HEK293T (cell line): ENCODE measurements at regions not wholly inside any gene's neighbourhood (a gene's known extent, or its start where the extent isn't known, plus 50 kb on each side); places are given as distances from the start of the nearest gene placed in this dataset.

Experiments used
- CTCF ChIA-PET: fragments of 350-600 bp; formaldehyde crosslinking; extraction: SDS; loops from one replicate; lab custom pipeline; 2021; ENCODE audit warnings: antibody characterized with exemption, inconsistent platforms; lab: Yijun Ruan, JAX
- POLR2A ChIA-PET: fragments of 350-600 bp; formaldehyde crosslinking; extraction: SDS; loops from one replicate; lab custom pipeline; 2020; ENCODE audit warnings: antibody characterized with exemption, inconsistent platforms; lab: Yijun Ruan, JAX
- DNase-seq: peaks from one replicate; pipeline ENCODE4 v3.0.0; 2012; ENCODE audit warnings: mixed read lengths; ENCODE audit errors: extremely low spot score
- ARNT ChIP-seq: fragments of 450-650 bp; IDR thresholded peaks from 2 replicates; pipeline ENCODE4 v1.6.1; 2017; ENCODE audit warnings: mild to moderate bottlenecking
- BHLHE40 ChIP-seq: fragments of 450-650 bp; IDR thresholded peaks from 2 replicates; pipeline ENCODE4 v1.6.1; 2016; ENCODE audit warnings: mild to moderate bottlenecking, moderate library complexity, borderline replicate concordance
- CTBP1 ChIP-seq: fragments of 450-650 bp; IDR thresholded peaks from 2 replicates; pipeline ENCODE4 v1.6.1; 2016; ENCODE audit warnings: borderline replicate concordance
- ELF4 ChIP-seq: fragments of 450-650 bp; IDR thresholded peaks from 2 replicates; pipeline ENCODE4 v1.6.1; 2017; ENCODE audit warnings: antibody characterized with exemption
- FOXA1 ChIP-seq: fragments of 450-650 bp; IDR thresholded peaks from 2 replicates; pipeline ENCODE4 v1.6.1; 2016; ENCODE audit warnings: mild to moderate bottlenecking
- FOXK2 ChIP-seq: fragments of 450-650 bp; IDR thresholded peaks from 2 replicates; pipeline ENCODE4 v1.6.1; 2016; ENCODE audit warnings: mild to moderate bottlenecking
- FOXM1 ChIP-seq: fragments of 450-650 bp; IDR thresholded peaks from 2 replicates; pipeline ENCODE4 v1.6.1; 2017; ENCODE audit warnings: mild to moderate bottlenecking, borderline replicate concordance
- HDGF ChIP-seq: fragments of 450-650 bp; IDR thresholded peaks from 2 replicates; pipeline ENCODE4 v1.6.1; 2017; ENCODE audit warnings: antibody characterized with exemption, borderline replicate concordance
- L3MBTL2 ChIP-seq: fragments of 450-650 bp; conservative IDR thresholded peaks from 2 replicates; pipeline ENCODE4 v1.6.1; 2016; ENCODE audit warnings: mild to moderate bottlenecking
- LEF1 ChIP-seq: fragments of 450-650 bp; IDR thresholded peaks from 2 replicates; pipeline ENCODE4 v1.6.1; 2017; ENCODE audit warnings: mild to moderate bottlenecking, borderline replicate concordance
- NFRKB ChIP-seq: fragments of 450-650 bp; IDR thresholded peaks from 2 replicates; pipeline ENCODE4 v1.6.1; 2016; ENCODE audit warnings: mild to moderate bottlenecking, moderate library complexity
- SP1 ChIP-seq: fragments of 450-650 bp; IDR thresholded peaks from 2 replicates; pipeline ENCODE4 v1.6.1; 2017
- SUZ12 ChIP-seq: fragments of 450-650 bp; IDR thresholded peaks from 2 replicates; pipeline ENCODE4 v1.6.1; 2016; ENCODE audit warnings: mild to moderate bottlenecking
- TARDBP ChIP-seq: fragments of 450-650 bp; IDR thresholded peaks from 2 replicates; pipeline ENCODE4 v1.6.1; 2016
- ZNF384 ChIP-seq: fragments of 450-650 bp; IDR thresholded peaks from 2 replicates; pipeline ENCODE4 v1.6.1; 2016
- TF ChIP-seq, protein P1 (sequence below): fragments of 450-650 bp; IDR thresholded peaks from 2 replicates; pipeline ENCODE4 v1.6.1; 2016

DNA sequence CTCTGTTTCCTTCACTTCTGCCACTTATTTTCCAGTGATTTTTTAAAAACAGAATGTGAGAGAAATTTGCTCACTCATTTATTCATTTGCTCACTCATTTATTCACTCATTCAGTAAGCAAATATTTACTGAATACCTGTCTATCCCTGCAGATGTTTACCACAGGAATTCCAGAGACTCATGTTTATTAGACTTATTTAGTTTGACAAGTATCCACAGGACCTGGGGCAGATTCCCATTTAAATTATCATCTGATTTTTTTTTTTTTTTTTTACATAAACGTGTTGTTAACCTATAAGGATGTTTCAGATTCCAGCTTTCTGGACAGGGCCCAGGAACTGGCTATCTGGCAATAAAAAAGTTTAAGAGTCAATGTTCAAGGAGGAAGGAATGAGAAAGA is 175.1 kb upstream of the ERBB4 start:
- TF ChIP-seq FOXM1 (no peak), ELF4 (no peak), NFRKB (no peak), FOXA1 (no peak), FOXK2 (no peak), HDGF (no peak), ARNT (no peak), SUZ12 (no peak), SP1 (no peak), L3MBTL2 (no peak), CTBP1 (no peak), TARDBP (no peak)
- POLR2A ChIA-PET, result no interaction called here
- no peak for DNase-seq
- CTCF ChIA-PET, result no interaction called here

DNA sequence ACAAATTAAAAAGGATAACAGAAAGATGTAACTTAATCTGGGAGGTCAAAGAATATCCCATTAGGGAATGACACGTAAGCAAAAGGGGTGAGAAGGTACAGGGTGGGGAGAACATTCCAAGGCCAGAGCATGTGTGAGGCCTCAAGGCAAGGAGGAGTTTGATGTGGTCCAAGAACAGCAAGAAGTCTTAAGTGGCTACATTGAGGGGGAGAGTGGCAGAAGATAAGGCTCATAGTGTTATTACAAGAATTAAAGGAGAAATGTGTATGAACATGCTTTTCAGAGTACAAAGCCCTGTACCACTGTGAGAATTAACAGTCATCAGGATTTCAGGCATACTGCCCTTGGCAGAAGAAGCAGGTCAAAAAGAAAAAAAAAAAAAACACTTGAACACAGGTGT is 174.4 kb upstream of the ERBB4 start:
- TF ChIP-seq TARDBP (no peak), ELF4 (no peak), FOXA1 (no peak), HDGF (no peak), FOXM1 (no peak), SUZ12 (no peak), BHLHE40 (no peak), SP1 (no peak), ARNT (no peak), FOXK2 (no peak), NFRKB (no peak), ZNF384 (no peak), L3MBTL2 (no peak), LEF1 (no peak), CTBP1 (no peak)
- TF ChIP-seq, protein P1, sequence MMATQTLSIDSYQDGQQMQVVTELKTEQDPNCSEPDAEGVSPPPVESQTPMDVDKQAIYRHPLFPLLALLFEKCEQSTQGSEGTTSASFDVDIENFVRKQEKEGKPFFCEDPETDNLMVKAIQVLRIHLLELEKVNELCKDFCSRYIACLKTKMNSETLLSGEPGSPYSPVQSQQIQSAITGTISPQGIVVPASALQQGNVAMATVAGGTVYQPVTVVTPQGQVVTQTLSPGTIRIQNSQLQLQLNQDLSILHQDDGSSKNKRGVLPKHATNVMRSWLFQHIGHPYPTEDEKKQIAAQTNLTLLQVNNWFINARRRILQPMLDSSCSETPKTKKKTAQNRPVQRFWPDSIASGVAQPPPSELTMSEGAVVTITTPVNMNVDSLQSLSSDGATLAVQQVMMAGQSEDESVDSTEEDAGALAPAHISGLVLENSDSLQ, result no peak
- ChIA-PET POLR2A (no interaction called here), CTCF (no interaction called here)
- DNase-seq, result no peak

DNA sequence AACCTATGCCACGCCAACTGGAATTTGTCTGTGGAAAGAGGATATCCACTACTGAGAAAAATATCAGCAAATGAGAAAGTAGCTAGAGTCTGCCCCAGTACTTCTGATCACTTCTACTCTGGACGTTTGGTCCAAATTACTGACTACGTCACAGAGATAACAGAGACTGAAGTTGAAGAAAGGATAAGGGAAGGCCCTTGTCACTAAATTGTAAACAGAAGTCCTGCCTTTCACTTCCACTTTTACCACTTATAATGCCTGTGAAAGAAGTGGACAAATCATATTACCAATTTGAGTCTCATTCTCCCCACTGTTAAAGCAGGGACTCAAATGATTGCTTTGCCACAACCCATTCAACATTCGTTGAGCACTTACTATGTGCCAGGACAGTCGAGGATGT is 173.9 kb upstream of the ERBB4 start:
- TF ChIP-seq ARNT (no peak), SUZ12 (no peak), L3MBTL2 (no peak), NFRKB (no peak)
- no peak for DNase-seq
- POLR2A ChIA-PET, result no interaction called here
- CTCF ChIA-PET, result no interaction called here

DNA sequence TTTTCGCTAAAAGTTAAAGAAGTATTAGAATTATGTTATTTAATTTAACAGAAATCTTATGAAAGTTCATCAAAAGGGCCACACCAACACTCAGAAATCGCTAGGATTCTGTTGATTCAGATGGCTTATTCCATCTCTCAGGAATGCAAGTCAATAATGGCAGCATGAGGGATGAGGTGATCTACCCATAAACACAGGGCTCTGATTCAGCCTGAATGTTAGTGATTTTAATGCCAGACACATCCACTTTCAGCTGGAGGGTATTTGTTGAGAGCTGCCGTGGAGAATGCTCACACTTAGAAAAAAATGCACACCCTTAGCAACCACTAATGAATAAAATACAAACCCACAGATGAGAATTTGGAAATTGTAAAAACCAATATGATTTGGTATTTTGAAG is 173.3 kb upstream of the ERBB4 start:
- ChIA-PET POLR2A (no interaction called here), CTCF (no interaction called here)
- no peak for DNase-seq
- no peak for TF ChIP-seq L3MBTL2
- no peak for TF ChIP-seq ELF4
- no peak for TF ChIP-seq CTBP1
- no peak for TF ChIP-seq SP1
- no peak for TF ChIP-seq HDGF
- TF ChIP-seq NFRKB, result no peak
- no peak for TF ChIP-seq ARNT
- TF ChIP-seq FOXA1, result no peak
- TF ChIP-seq ZNF384, result no peak
- no peak for TF ChIP-seq TARDBP
- no peak for TF ChIP-seq LEF1
- TF ChIP-seq, protein P1, result no peak
- no peak for TF ChIP-seq SUZ12
- no peak for TF ChIP-seq BHLHE40
- TF ChIP-seq FOXM1, result no peak
- no peak for TF ChIP-seq FOXK2

DNA sequence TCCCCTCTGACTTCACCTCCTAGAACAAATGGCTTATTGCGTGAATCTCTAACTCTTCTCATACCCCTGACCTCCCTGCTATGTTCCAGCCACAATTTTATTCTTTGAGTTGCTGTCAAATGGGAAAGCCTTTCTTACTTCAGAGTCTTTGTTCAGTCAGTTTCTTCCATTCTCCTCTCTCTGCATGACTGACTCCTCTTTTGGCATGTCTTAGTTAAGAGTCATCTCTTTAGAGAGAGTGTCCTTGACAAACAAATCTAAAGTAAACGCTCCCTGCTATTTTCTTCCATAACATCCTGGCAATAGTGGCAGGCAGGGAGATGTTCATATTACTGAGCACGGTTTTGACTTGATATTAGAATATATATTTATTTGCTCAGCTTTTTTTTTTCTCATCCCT is 170.7 kb upstream of the ERBB4 start:
- TF ChIP-seq CTBP1, result no peak
- TF ChIP-seq FOXM1, result no peak
- no peak for TF ChIP-seq SUZ12
- no peak for TF ChIP-seq HDGF
- no peak for TF ChIP-seq LEF1
- no peak for TF ChIP-seq ZNF384
- no peak for TF ChIP-seq NFRKB
- TF ChIP-seq L3MBTL2, result no peak
- TF ChIP-seq, protein P1, result no peak
- no peak for TF ChIP-seq BHLHE40
- TF ChIP-seq ARNT, result no peak
- TF ChIP-seq FOXK2, result no peak
- no peak for TF ChIP-seq TARDBP
- TF ChIP-seq SP1, result no peak
- TF ChIP-seq ELF4, result no peak
- TF ChIP-seq FOXA1, result no peak
- no peak for DNase-seq
- ChIA-PET POLR2A (no interaction called here), CTCF (no interaction called here)

DNA sequence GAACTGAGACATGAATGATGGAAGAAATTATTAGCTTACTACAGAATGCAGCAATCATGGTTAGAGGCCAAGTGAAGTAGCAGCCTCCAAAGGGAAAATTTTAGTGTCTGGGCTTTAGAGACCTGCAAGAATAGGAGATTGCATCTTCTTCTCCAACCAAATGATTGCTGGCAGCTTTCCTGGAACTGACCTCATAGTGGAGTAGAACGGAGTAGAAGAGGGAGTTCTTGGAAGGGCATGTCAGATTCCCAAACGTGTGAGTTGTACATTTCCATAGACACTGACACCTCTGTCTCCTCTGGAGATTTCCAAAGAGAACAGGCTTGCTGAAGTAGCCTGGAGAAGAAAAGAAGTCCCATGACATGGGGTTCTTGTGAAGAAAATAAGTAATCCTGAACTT is 169.8 kb upstream of the ERBB4 start:
- POLR2A ChIA-PET, result no interaction called here
- CTCF ChIA-PET, result no interaction called here
- TF ChIP-seq ZNF384 (no peak), SUZ12 (no peak), ARNT (no peak)
- no peak for DNase-seq
